ENCODE measurements at regions not wholly inside any gene's neighbourhood (a gene's known extent, or its start where the extent isn't known, plus 50 kb on each side); places are given as distances from the start of the nearest gene placed in this dataset.
"Not testable (repeated sequence)": the region's sequence is repeated elsewhere in the genome, so short reads cannot be mapped to it uniquely, and the experiment has no call there.

GRCh38 chr16:59527206-59527997 lies 793.3 kb upstream of the GOT2 start:
- Histone ChIP-seq H3K4me3 (ENCODE audit: low read length in 2 of 2) (no peak overlapping the region), H3K27ac (ENCODE audit: low read length) (no peak overlapping the region), H3K9me3 (ENCODE audit: control insufficient read depth in 2 of 2, low read length in 2 of 2) (no peaks in the 10 kb centered on the region), H3K27me3 (ENCODE audit: control insufficient read depth in 1 of 2, insufficient read depth in 2 of 2, low read length in 2 of 2) (no peaks in the 10 kb centered on the region), H3K36me3 (ENCODE audit: control insufficient read depth in 2 of 2, insufficient read depth in 2 of 2, low read length in 2 of 2) (no peaks in the 10 kb centered on the region), H3K9ac (ENCODE audit: low read length in 2 of 2) (no peak overlapping the region), H3K4me1 (ENCODE audit: control insufficient read depth, insufficient read depth, low read length) (no peaks in the 10 kb centered on the region)

- Histone ChIP-seq H3K27ac (ENCODE audit: low read length) (no peak overlapping the region), H3K27me3 (ENCODE audit: control insufficient read depth in 1 of 2, insufficient read depth in 2 of 2, low read length in 2 of 2) (no peaks in the 10 kb centered on the region), H3K36me3 (ENCODE audit: control insufficient read depth in 2 of 2, insufficient read depth in 2 of 2, low read length in 2 of 2) (no peaks in the 10 kb centered on the region), H3K9ac (ENCODE audit: low read length in 2 of 2) (no peak overlapping the region), H3K4me3 (ENCODE audit: low read length in 2 of 2) (no peak overlapping the region), H3K9me3 (ENCODE audit: control insufficient read depth in 2 of 2, low read length in 2 of 2) (no peaks in the 10 kb centered on the region), H3K4me1 (ENCODE audit: control insufficient read depth, insufficient read depth, low read length) (no peaks in the 10 kb centered on the region)
These were observed 788.7 kb upstream of the GOT2 start for GRCh38 chr16:59522826-59523225.

- H3K9ac ChIP-seq (ENCODE audit: low read length in 2 of 2); H3K9me3 ChIP-seq (ENCODE audit: control insufficient read depth in 2 of 2, low read length in 2 of 2); H3K27ac ChIP-seq (ENCODE audit: low read length); H3K36me3 ChIP-seq (ENCODE audit: control insufficient read depth in 2 of 2, insufficient read depth in 2 of 2, low read length in 2 of 2); H3K4me3 ChIP-seq (ENCODE audit: low read length in 2 of 2); H3K27me3 ChIP-seq (ENCODE audit: control insufficient read depth in 1 of 2, insufficient read depth in 2 of 2, low read length in 2 of 2); H3K4me1 ChIP-seq (ENCODE audit: control insufficient read depth, insufficient read depth, low read length): not testable (repeated sequence)
These were observed 784.6 kb upstream of the GOT2 start for GRCh38 chr16:59518721-59519120.

GRCh38 chr16:59514651-59515050 lies 780.5 kb upstream of the GOT2 start:
- no peaks in the 10 kb centered on the region for H3K4me1 ChIP-seq (ENCODE audit: control insufficient read depth, insufficient read depth, low read length)
- H3K36me3 ChIP-seq (ENCODE audit: control insufficient read depth in 2 of 2, insufficient read depth in 2 of 2, low read length in 2 of 2): no peaks in the 10 kb centered on the region
- H3K27ac ChIP-seq (ENCODE audit: low read length): no peak overlapping the region
- peaks cover 0 to 3% of the 10 kb centered on the region in 2 donors for H3K9me3 ChIP-seq (ENCODE audit: control insufficient read depth in 2 of 2, low read length in 2 of 2)
- no peak overlapping the region for H3K9ac ChIP-seq (ENCODE audit: low read length in 2 of 2)
- H3K27me3 ChIP-seq (ENCODE audit: control insufficient read depth in 1 of 2, insufficient read depth in 2 of 2, low read length in 2 of 2): no peaks in the 10 kb centered on the region
- no peak overlapping the region for H3K4me3 ChIP-seq (ENCODE audit: low read length in 2 of 2)

- no peaks in the 10 kb centered on the region for H3K36me3 ChIP-seq (ENCODE audit: control insufficient read depth in 2 of 2, insufficient read depth in 2 of 2, low read length in 2 of 2)
- H3K4me3 ChIP-seq (ENCODE audit: low read length in 2 of 2): no peak overlapping the region
- H3K9me3 ChIP-seq (ENCODE audit: control insufficient read depth in 2 of 2, low read length in 2 of 2): peaks cover 0 to 3% of the 10 kb centered on the region in 2 donors
- no peak overlapping the region for H3K9ac ChIP-seq (ENCODE audit: low read length in 2 of 2)
- no peaks in the 10 kb centered on the region for H3K4me1 ChIP-seq (ENCODE audit: control insufficient read depth, insufficient read depth, low read length)
- H3K27ac ChIP-seq (ENCODE audit: low read length): no peak overlapping the region
- H3K27me3 ChIP-seq (ENCODE audit: control insufficient read depth in 1 of 2, insufficient read depth in 2 of 2, low read length in 2 of 2): no peaks in the 10 kb centered on the region
These were observed 775.9 kb upstream of the GOT2 start for GRCh38 chr16:59510008-59510424.

GRCh38 chr16:59500601-59501000 lies 766.5 kb upstream of the GOT2 start:
- H3K27me3 ChIP-seq (ENCODE audit: control insufficient read depth in 1 of 2, insufficient read depth in 2 of 2, low read length in 2 of 2): no peaks in the 10 kb centered on the region
- no peaks in the 10 kb centered on the region for H3K4me1 ChIP-seq (ENCODE audit: control insufficient read depth, insufficient read depth, low read length)
- H3K4me3 ChIP-seq (ENCODE audit: low read length in 2 of 2): no peak overlapping the region
- no peak overlapping the region for H3K27ac ChIP-seq (ENCODE audit: low read length)
- H3K36me3 ChIP-seq (ENCODE audit: control insufficient read depth in 2 of 2, insufficient read depth in 2 of 2, low read length in 2 of 2): no peaks in the 10 kb centered on the region
- H3K9ac ChIP-seq (ENCODE audit: low read length in 2 of 2): no peak overlapping the region
- H3K9me3 ChIP-seq (ENCODE audit: control insufficient read depth in 2 of 2, low read length in 2 of 2): no peaks in the 10 kb centered on the region

GRCh38 chr16:59487067-59487466 lies 753.0 kb upstream of the GOT2 start:
- H3K4me1 ChIP-seq (ENCODE audit: control insufficient read depth, insufficient read depth, low read length): no peaks in the 10 kb centered on the region
- no peak overlapping the region for H3K4me3 ChIP-seq (ENCODE audit: low read length in 2 of 2)
- H3K27ac ChIP-seq (ENCODE audit: low read length): no peak overlapping the region
- no peaks in the 10 kb centered on the region for H3K27me3 ChIP-seq (ENCODE audit: control insufficient read depth in 1 of 2, insufficient read depth in 2 of 2, low read length in 2 of 2)
- no peaks in the 10 kb centered on the region for H3K9me3 ChIP-seq (ENCODE audit: control insufficient read depth in 2 of 2, low read length in 2 of 2)
- H3K36me3 ChIP-seq (ENCODE audit: control insufficient read depth in 2 of 2, insufficient read depth in 2 of 2, low read length in 2 of 2): no peaks in the 10 kb centered on the region
- H3K9ac ChIP-seq (ENCODE audit: low read length in 2 of 2): no peak overlapping the region

- Histone ChIP-seq H3K27ac (ENCODE audit: low read length) (no peak overlapping the region), H3K9me3 (ENCODE audit: control insufficient read depth in 2 of 2, low read length in 2 of 2) (no peaks in the 10 kb centered on the region), H3K36me3 (ENCODE audit: control insufficient read depth in 2 of 2, insufficient read depth in 2 of 2, low read length in 2 of 2) (no peaks in the 10 kb centered on the region), H3K9ac (ENCODE audit: low read length in 2 of 2) (no peak overlapping the region), H3K27me3 (ENCODE audit: control insufficient read depth in 1 of 2, insufficient read depth in 2 of 2, low read length in 2 of 2) (no peaks in the 10 kb centered on the region), H3K4me1 (ENCODE audit: control insufficient read depth, insufficient read depth, low read length) (no peaks in the 10 kb centered on the region), H3K4me3 (ENCODE audit: low read length in 2 of 2) (no peak overlapping the region)
These were observed 750.9 kb upstream of the GOT2 start for GRCh38 chr16:59484833-59485516.

GRCh38 chr16:59478838-59479237 lies 744.7 kb upstream of the GOT2 start:
- Histone ChIP-seq H3K27me3 (ENCODE audit: control insufficient read depth in 1 of 2, insufficient read depth in 2 of 2, low read length in 2 of 2) (no peaks in the 10 kb centered on the region), H3K9me3 (ENCODE audit: control insufficient read depth in 2 of 2, low read length in 2 of 2) (no peaks in the 10 kb centered on the region), H3K36me3 (ENCODE audit: control insufficient read depth in 2 of 2, insufficient read depth in 2 of 2, low read length in 2 of 2) (no peaks in the 10 kb centered on the region), H3K27ac (ENCODE audit: low read length) (no peak overlapping the region), H3K4me1 (ENCODE audit: control insufficient read depth, insufficient read depth, low read length) (no peaks in the 10 kb centered on the region), H3K9ac (ENCODE audit: low read length in 2 of 2) (no peak overlapping the region), H3K4me3 (ENCODE audit: low read length in 2 of 2) (no peak overlapping the region)

- no peak overlapping the region for H3K9ac ChIP-seq (ENCODE audit: low read length in 2 of 2)
- no peaks in the 10 kb centered on the region for H3K36me3 ChIP-seq (ENCODE audit: control insufficient read depth in 2 of 2, insufficient read depth in 2 of 2, low read length in 2 of 2)
- H3K27ac ChIP-seq (ENCODE audit: low read length): no peak overlapping the region
- H3K4me1 ChIP-seq (ENCODE audit: control insufficient read depth, insufficient read depth, low read length): no peaks in the 10 kb centered on the region
- H3K27me3 ChIP-seq (ENCODE audit: control insufficient read depth in 1 of 2, insufficient read depth in 2 of 2, low read length in 2 of 2): no peaks in the 10 kb centered on the region
- H3K9me3 ChIP-seq (ENCODE audit: control insufficient read depth in 2 of 2, low read length in 2 of 2): no peaks in the 10 kb centered on the region
- H3K4me3 ChIP-seq (ENCODE audit: low read length in 2 of 2): no peak overlapping the region
These were observed 736.4 kb upstream of the GOT2 start for GRCh38 chr16:59470556-59470955.

- H3K9ac ChIP-seq (ENCODE audit: low read length in 2 of 2): no peak overlapping the region
- no peak overlapping the region for H3K27ac ChIP-seq (ENCODE audit: low read length)
- H3K9me3 ChIP-seq (ENCODE audit: control insufficient read depth in 2 of 2, low read length in 2 of 2): no peaks in the 10 kb centered on the region
- H3K27me3 ChIP-seq (ENCODE audit: control insufficient read depth in 1 of 2, insufficient read depth in 2 of 2, low read length in 2 of 2): no peaks in the 10 kb centered on the region
- no peaks in the 10 kb centered on the region for H3K4me1 ChIP-seq (ENCODE audit: control insufficient read depth, insufficient read depth, low read length)
- no peak overlapping the region for H3K4me3 ChIP-seq (ENCODE audit: low read length in 2 of 2)
- no peaks in the 10 kb centered on the region for H3K36me3 ChIP-seq (ENCODE audit: control insufficient read depth in 2 of 2, insufficient read depth in 2 of 2, low read length in 2 of 2)
These were observed 735.1 kb upstream of the GOT2 start for GRCh38 chr16:59469266-59469665.
